Testis (tissue), 2 donors: ENCODE measurements at regions not wholly inside any gene's neighbourhood (a gene's known extent, or its start where the extent isn't known, plus 50 kb on each side); places are given as distances from the start of the nearest gene placed in this dataset.

Experiments
- DNase-seq: peaks from one replicate; pipeline ENCODE4 v3.0.0-alpha.2; 2019
- H3K27ac ChIP-seq, 2 donors: fragments of 200-600 bp; sonication (generic); one replicate each; pipeline ENCODE4 v1.5.1; 2019
- H3K27me3 ChIP-seq: fragments of 200-600 bp; sonication (generic); one replicate; pipeline ENCODE4 v1.5.1; 2019
- H3K36me3 ChIP-seq: fragments of 200-600 bp; sonication (generic); one replicate; pipeline ENCODE4 v1.5.1; 2017; ENCODE audit warnings: low read depth; ENCODE audit errors: missing control alignments
- H3K4me1 ChIP-seq: fragments of 200-600 bp; sonication (generic); one replicate; pipeline ENCODE4 v1.5.1; 2019
- H3K4me3 ChIP-seq, 2 donors: fragments of 200-600 bp; sonication (generic); one replicate each; pipeline ENCODE4 v1.5.1; 2017 to 2019
- H3K9me3 ChIP-seq: fragments of 200-600 bp; sonication (generic); one replicate; pipeline ENCODE4 v1.5.1; 2017
- CTCF ChIP-seq, 3 experiments: fragments of 450-650 bp in 2 of 3; fragments of 200-600 bp in 1 of 3; sonication (generic) in 1 of 3; IDR thresholded peaks; one replicate each; pipeline ENCODE4 v1.5.1; 2016 to 2019; ENCODE audit warnings: antibody characterized with exemption in 3 of 3, mild to moderate bottlenecking in 2 of 3, moderate library complexity in 1 of 3
- POLR2A ChIP-seq: fragments of 450-650 bp; IDR thresholded peaks from one replicate; pipeline ENCODE4 v1.6.1; 2017; ENCODE audit warnings: antibody characterized with exemption, mild to moderate bottlenecking, moderate library complexity
- WGBS, 2 donors: methylation state at CpG; one replicate each; pipeline ENCODE4 v1.1.5; 2018; 5-methylcytosine and 5-hydroxymethylcytosine counted together
- intact Hi-C: fragments of 100-400 bp; cut with DNase I; formaldehyde crosslinking; loops from one replicate; pipeline ENCODE4 v1.15.1; 2023; ENCODE audit warnings: low total_unique reads

- Histone ChIP-seq H3K27ac (no peak overlapping the region), H3K4me3 (no peak overlapping the region), H3K27me3 (no peaks in the 10 kb centered on the region), H3K4me1 (no peaks in the 10 kb centered on the region), H3K36me3 (no peaks in the 10 kb centered on the region), H3K9me3 (no peaks in the 10 kb centered on the region)
- WGBS, 2 donors: 88 to 92% methylated on average over 6 of the region's 6 CpGs
- DNase-seq: no peak
- intact Hi-C loops: no loop called here
- TF ChIP-seq CTCF (IDR thresholded peaks at IDR 0.05): no peak
- no peak for TF ChIP-seq POLR2A
Observed at GRCh38 chr13:97746649-97747048, 206.8 kb upstream of the IPO5 start.

GRCh38 chr13:97749174-97749573 is 204.3 kb upstream of the IPO5 start:
- TF ChIP-seq POLR2A (no peak), CTCF (IDR thresholded peaks at IDR 0.05) (no peak)
- Histone ChIP-seq H3K27ac (no peak overlapping the region), H3K36me3 (no peaks in the 10 kb centered on the region), H3K9me3 (no peaks in the 10 kb centered on the region), H3K27me3 (no peaks in the 10 kb centered on the region), H3K4me1 (no peaks in the 10 kb centered on the region), H3K4me3 (no peak overlapping the region)
- peak; percentile 25 for DNase-seq
- WGBS, 2 donors: 96 to 99% methylated on average over 5 of the region's 5 CpGs
- intact Hi-C loops: no loop called here

GRCh38 chr13:97751477-97751876 is 202.0 kb upstream of the IPO5 start:
- no peak for DNase-seq
- H3K27me3 ChIP-seq: no peaks in the 10 kb centered on the region
- H3K36me3 ChIP-seq: no peaks in the 10 kb centered on the region
- no peak overlapping the region for H3K27ac ChIP-seq
- intact Hi-C loops: no loop called here
- no peak overlapping the region for H3K4me3 ChIP-seq
- no peak for TF ChIP-seq CTCF (IDR thresholded peaks at IDR 0.05)
- no peaks in the 10 kb centered on the region for H3K4me1 ChIP-seq
- H3K9me3 ChIP-seq: no peaks in the 10 kb centered on the region

GRCh38 chr13:97752961-97753668 is 200.4 kb upstream of the IPO5 start:
- WGBS, 2 donors: 80 to 83% methylated on average over 7 of the region's 7 CpGs
- intact Hi-C loops: no loop called here
- TF ChIP-seq POLR2A: no peak
- TF ChIP-seq CTCF (IDR thresholded peaks at IDR 0.05): no peak
- no peaks in the 10 kb centered on the region for H3K9me3 ChIP-seq
- no peak for DNase-seq
- no peaks in the 10 kb centered on the region for H3K27me3 ChIP-seq
- H3K4me1 ChIP-seq: no peaks in the 10 kb centered on the region
- H3K36me3 ChIP-seq: no peaks in the 10 kb centered on the region
- no peak overlapping the region for H3K27ac ChIP-seq
- H3K4me3 ChIP-seq: no peak overlapping the region

- 69 to 86% methylated on average over 5 of the region's 5 CpGs for WGBS, 2 donors
- no peaks in the 10 kb centered on the region for H3K27me3 ChIP-seq
- intact Hi-C loops: no loop called here
- H3K36me3 ChIP-seq: no peaks in the 10 kb centered on the region
- TF ChIP-seq CTCF (IDR thresholded peaks at IDR 0.05) (no peak), POLR2A (no peak)
- DNase-seq: no peak
- no peaks in the 10 kb centered on the region for H3K9me3 ChIP-seq
- H3K27ac ChIP-seq: no peak overlapping the region
- no peaks in the 10 kb centered on the region for H3K4me1 ChIP-seq
- H3K4me3 ChIP-seq: no peak overlapping the region
Observed at GRCh38 chr13:97753942-97754670, 199.4 kb upstream of the IPO5 start.
